SK-N-SH treated with all-trans-retinoic acid at 6 μM for 48 hours (cell line): ENCODE measurements at regions not wholly inside any gene's neighbourhood (a gene's known extent, or its start where the extent isn't known, plus 50 kb on each side); places are given as distances from the start of the nearest gene placed in this dataset.

ENCODE experiments used
- ATAC-seq: fragments of 200-7000 bp; cut with Tn5 transposase; 3 replicates; pipeline ENCODE4 v1.9.1; 2020; ENCODE audit warnings: mild to moderate bottlenecking, moderate library complexity
- ARNTL ChIP-seq: fragments of 450-650 bp; formaldehyde crosslinking; IDR thresholded peaks from 2 replicates; pipeline ENCODE4 v1.5.0; 2020; ENCODE audit warnings: low read depth, mild to moderate bottlenecking, moderate library complexity, borderline replicate concordance
- BACH2 ChIP-seq: fragments of 250-450 bp; sonication (Bioruptor Pico); IDR thresholded peaks from 2 replicates; pipeline ENCODE4 v1.9.0; 2021; ENCODE audit warnings: mild to moderate bottlenecking, borderline replicate concordance
- CREB5 ChIP-seq: fragments of 250-450 bp; sonication (Bioruptor Pico); IDR thresholded peaks from 2 replicates; pipeline ENCODE4 v1.5.1; 2020; ENCODE audit warnings: low read depth, mild to moderate bottlenecking, moderate library complexity
- CSDC2 ChIP-seq: fragments of 250-450 bp; sonication (Bioruptor Pico); IDR thresholded peaks from 2 replicates; pipeline ENCODE4 v1.5.0; 2020; ENCODE audit warnings: mild to moderate bottlenecking, moderate library complexity
- CSRNP3 ChIP-seq: fragments of 250-450 bp; sonication (Bioruptor Pico); IDR thresholded peaks from 2 replicates; pipeline ENCODE4 v1.5.1; 2021; ENCODE audit warnings: mild to moderate bottlenecking, moderate library complexity
- ESRRG ChIP-seq: fragments of 250-450 bp; sonication (Bioruptor Pico); IDR thresholded peaks from 2 replicates; pipeline ENCODE4 v1.6.1; 2021; ENCODE audit warnings: mild to moderate bottlenecking
- GLIS3 ChIP-seq: fragments of 250-450 bp; sonication (Bioruptor Pico); IDR thresholded peaks from 2 replicates; pipeline ENCODE4 v1.5.0; 2020; ENCODE audit warnings: mild to moderate bottlenecking, moderate library complexity
- OSR1 ChIP-seq: fragments of 250-450 bp; sonication (Bioruptor Pico); IDR thresholded peaks from 2 replicates; pipeline ENCODE4 v1.8.0; 2022; ENCODE audit warnings: moderate library complexity, mild to moderate bottlenecking, inconsistent platforms
- PATZ1 ChIP-seq: fragments of 250-450 bp; sonication (Bioruptor Pico); IDR thresholded peaks from 2 replicates; pipeline ENCODE4 v1.8.0; 2020; ENCODE audit warnings: mild to moderate bottlenecking, moderate library complexity, borderline replicate concordance
- PPARA ChIP-seq: fragments of 250-450 bp; sonication (Bioruptor Pico); IDR thresholded peaks from 2 replicates; pipeline ENCODE4 v1.5.0; 2020; ENCODE audit warnings: mild to moderate bottlenecking, borderline replicate concordance
- SNAI2 ChIP-seq: fragments of 250-450 bp; sonication (Bioruptor Pico); IDR thresholded peaks from 2 replicates; pipeline ENCODE4 v1.5.0; 2020; ENCODE audit warnings: mild to moderate bottlenecking, moderate library complexity
- TCF4 ChIP-seq: fragments of 250-450 bp; sonication (Bioruptor Pico); IDR thresholded peaks from 2 replicates; pipeline ENCODE4 v1.8.0; 2021; ENCODE audit warnings: mild to moderate bottlenecking, moderate library complexity, borderline replicate concordance
- TSHZ2 ChIP-seq: fragments of 250-450 bp; sonication (Bioruptor Pico); IDR thresholded peaks from 2 replicates; pipeline ENCODE4 v1.5.0; 2020; ENCODE audit warnings: mild to moderate bottlenecking, moderate library complexity
- ZC3H10 ChIP-seq: fragments of 250-450 bp; sonication (Bioruptor Pico); IDR thresholded peaks from 2 replicates; pipeline ENCODE4 v1.5.1; 2021; ENCODE audit warnings: mild to moderate bottlenecking, moderate library complexity
- ZFP3 ChIP-seq: fragments of 250-450 bp; sonication (Bioruptor Pico); IDR thresholded peaks from 2 replicates; pipeline ENCODE4 v1.5.0; 2020; ENCODE audit warnings: mild to moderate bottlenecking, moderate library complexity
- ZFP30 ChIP-seq: fragments of 450-650 bp; formaldehyde crosslinking; IDR thresholded peaks from 2 replicates; pipeline ENCODE4 v1.5.0; 2022; ENCODE audit warnings: mild to moderate bottlenecking, moderate library complexity
- ZNF565 ChIP-seq: fragments of 450-650 bp; formaldehyde crosslinking; conservative IDR thresholded peaks from 2 replicates; pipeline ENCODE4 v1.5.0; 2020; ENCODE audit warnings: low read depth, mild to moderate bottlenecking, moderate library complexity
- ZNF70 ChIP-seq: fragments of 450-650 bp; formaldehyde crosslinking; IDR thresholded peaks from 2 replicates; pipeline ENCODE4 v1.5.0; 2020; ENCODE audit warnings: mild to moderate bottlenecking, moderate library complexity
- ZNF8 ChIP-seq: fragments of 450-650 bp; formaldehyde crosslinking; IDR thresholded peaks from 2 replicates; pipeline ENCODE4 v1.5.0; 2020; ENCODE audit warnings: mild to moderate bottlenecking, moderate library complexity
- TF ChIP-seq, protein P1 (sequence below): fragments of 250-450 bp; sonication (Bioruptor Pico); IDR thresholded peaks from 2 replicates; pipeline ENCODE4 v1.8.0; 2021; ENCODE audit warnings: low read depth, mild to moderate bottlenecking, moderate library complexity, borderline replicate concordance

GRCh38 chr14:101350021-101350420, 211.3 kb upstream of the DIO3 start:
- no peak for TF ChIP-seq ZNF8 (CRISPR knock-in tag)
- no peak for TF ChIP-seq ZNF70 (CRISPR knock-in tag)
- TF ChIP-seq ZC3H10 (CRISPR knock-in tag), result no peak
- no peak for TF ChIP-seq BACH2 (CRISPR knock-in tag)
- TF ChIP-seq, protein P1, sequence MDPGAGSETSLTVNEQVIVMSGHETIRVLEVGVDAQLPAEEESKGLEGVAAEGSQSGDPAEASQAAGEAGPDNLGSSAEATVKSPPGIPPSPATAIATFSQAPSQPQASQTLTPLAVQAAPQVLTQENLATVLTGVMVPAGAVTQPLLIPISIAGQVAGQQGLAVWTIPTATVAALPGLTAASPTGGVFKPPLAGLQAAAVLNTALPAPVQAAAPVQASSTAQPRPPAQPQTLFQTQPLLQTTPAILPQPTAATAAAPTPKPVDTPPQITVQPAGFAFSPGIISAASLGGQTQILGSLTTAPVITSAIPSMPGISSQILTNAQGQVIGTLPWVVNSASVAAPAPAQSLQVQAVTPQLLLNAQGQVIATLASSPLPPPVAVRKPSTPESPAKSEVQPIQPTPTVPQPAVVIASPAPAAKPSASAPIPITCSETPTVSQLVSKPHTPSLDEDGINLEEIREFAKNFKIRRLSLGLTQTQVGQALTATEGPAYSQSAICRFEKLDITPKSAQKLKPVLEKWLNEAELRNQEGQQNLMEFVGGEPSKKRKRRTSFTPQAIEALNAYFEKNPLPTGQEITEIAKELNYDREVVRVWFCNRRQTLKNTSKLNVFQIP (CRISPR knock-in tag), result no peak
- TF ChIP-seq ARNTL (CRISPR knock-in tag), result no peak
- TF ChIP-seq CREB5, result no peak
- no peak for TF ChIP-seq ZFP3 (CRISPR knock-in tag)
- TF ChIP-seq CSDC2 (CRISPR knock-in tag), result no peak
- TF ChIP-seq GLIS3 (CRISPR knock-in tag), result no peak
- TF ChIP-seq ZFP30 (CRISPR knock-in tag), result no peak
- no peak for TF ChIP-seq PPARA (CRISPR knock-in tag)
- no peak for TF ChIP-seq TCF4
- TF ChIP-seq ESRRG (CRISPR knock-in tag), result no peak
- TF ChIP-seq TSHZ2 (CRISPR knock-in tag), result no peak
- TF ChIP-seq CSRNP3 (CRISPR knock-in tag), result no peak
- ATAC-seq, result no peak

DNA sequence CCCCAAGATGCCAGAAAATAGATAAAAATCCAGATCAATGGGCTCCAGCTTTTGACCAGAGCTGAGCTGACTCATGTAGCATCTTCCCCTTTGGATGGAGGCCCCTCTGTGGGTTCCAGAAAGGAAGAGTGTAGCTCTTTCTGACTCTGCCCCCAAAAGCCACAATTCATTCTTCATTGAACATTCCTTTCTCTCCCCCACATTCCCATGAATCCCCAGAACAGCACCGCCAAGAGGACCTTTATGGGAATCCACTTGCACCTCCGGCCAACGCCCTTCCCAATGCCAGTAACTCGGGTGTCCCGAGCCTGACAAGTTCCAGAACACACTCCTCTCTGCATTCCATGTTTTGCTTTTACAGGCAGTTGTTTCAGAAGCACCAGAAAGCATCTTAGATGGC, 210.6 kb upstream of the DIO3 start:
- TF ChIP-seq ZNF70 (CRISPR knock-in tag) (no peak), BACH2 (CRISPR knock-in tag) (no peak)
- TF ChIP-seq, protein P1 (CRISPR knock-in tag), result no peak
- no peak for ATAC-seq

DNA sequence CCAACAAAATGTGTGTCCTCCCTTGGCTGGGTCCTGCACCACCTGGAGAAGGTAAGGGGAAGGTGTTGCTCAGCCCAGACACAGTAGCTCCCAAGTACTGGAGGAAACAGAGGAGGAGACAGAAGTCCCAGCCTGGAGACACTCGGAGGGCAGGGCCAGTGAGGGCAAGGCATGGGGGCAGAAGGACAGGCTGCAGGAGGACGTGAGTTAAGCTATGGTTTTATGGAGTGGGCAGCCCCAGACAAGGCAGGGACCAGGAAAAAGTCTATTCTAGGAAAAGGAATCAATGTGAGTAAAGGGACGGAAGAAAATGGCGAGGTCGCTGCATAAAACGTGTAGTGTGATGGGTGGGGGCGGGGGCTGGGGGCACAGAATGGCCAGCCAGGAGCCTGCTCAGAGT, 210.1 kb upstream of the DIO3 start:
- ATAC-seq, result no peak
- TF ChIP-seq ZNF565 (CRISPR knock-in tag), result no peak
- no peak for TF ChIP-seq SNAI2
- no peak for TF ChIP-seq PPARA (CRISPR knock-in tag)

- no peak for ATAC-seq
- TF ChIP-seq ESRRG (CRISPR knock-in tag) (no peak), ZNF8 (CRISPR knock-in tag) (no peak), ZNF70 (CRISPR knock-in tag) (no peak)
Measured at GRCh38 chr14:101351769-101352168, 209.5 kb upstream of the DIO3 start.

DNA sequence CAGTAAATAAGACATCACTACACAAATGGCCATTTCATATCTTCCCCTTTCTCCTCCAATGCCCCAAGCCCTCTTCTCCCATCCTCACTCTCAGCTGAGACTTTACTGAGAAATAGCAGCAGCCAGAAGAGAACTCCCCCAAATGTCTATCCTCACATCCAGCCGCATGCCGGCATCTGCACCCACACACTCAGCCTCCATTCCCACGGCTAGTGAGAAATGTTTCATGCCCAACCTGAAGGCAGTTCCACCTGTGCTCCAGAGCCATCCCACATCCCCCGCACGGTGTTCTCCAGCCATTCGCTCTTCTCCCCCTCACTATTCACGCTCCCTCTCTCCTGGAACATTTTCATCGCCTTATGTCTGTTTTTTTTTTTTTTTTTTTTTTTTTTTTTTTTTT, 208.7 kb upstream of the DIO3 start:
- TF ChIP-seq PPARA (CRISPR knock-in tag), result no peak
- no peak for TF ChIP-seq ZC3H10 (CRISPR knock-in tag)
- no peak for TF ChIP-seq GLIS3 (CRISPR knock-in tag)
- no peak for TF ChIP-seq PATZ1 (CRISPR knock-in tag)
- no peak for TF ChIP-seq ARNTL (CRISPR knock-in tag)
- TF ChIP-seq ZNF70 (CRISPR knock-in tag), result no peak
- TF ChIP-seq ZFP30 (CRISPR knock-in tag), result no peak
- TF ChIP-seq ZNF565 (CRISPR knock-in tag), result no peak
- TF ChIP-seq OSR1 (CRISPR knock-in tag), result no peak
- no peak for TF ChIP-seq CSDC2 (CRISPR knock-in tag)
- no peak for TF ChIP-seq SNAI2
- no peak for ATAC-seq
